HepG2 (cell line): ENCODE measurements at regions not wholly inside any gene's neighbourhood (a gene's known extent, or its start where the extent isn't known, plus 50 kb on each side); places are given as distances from the start of the nearest gene placed in this dataset.

Experiments
- ATAC-seq: fragments of 200-7000 bp; cut with Tn5 transposase; 3 replicates; pipeline ENCODE4 v1.9.1; 2020; ENCODE audit warnings: mild to moderate bottlenecking, moderate library complexity
- BruUV-seq: library from RNA; stranded (reverse); fragments of 400-500 nt; replicated peaks from 2 replicates; lab custom pipeline; 2021; lab: Mats Ljungman, UMichigan
- CTCF ChIA-PET: fragments of 300-600 bp; formaldehyde crosslinking; extraction: SDS; loops from one replicate; lab custom pipeline; 2021; ENCODE audit warnings: low total read pairs, inconsistent platforms, low intra/inter-chr PET ratio; lab: Yijun Ruan, JAX
- POLR2A ChIA-PET: fragments of 350-600 bp; sonication (Branson Sonifier 250); formaldehyde crosslinking; loops from one replicate; lab custom pipeline; 2020; ENCODE audit warnings: antibody characterized with exemption, inconsistent platforms; lab: Yijun Ruan, JAX
- DNase-seq: peaks from one replicate; pipeline ENCODE4 v3.0.0-alpha.2; 2015; ENCODE audit warnings: low spot score
- FAIRE-seq: peaks from 3 replicates; lab custom pipeline; 2011; peaks lifted over from hg19 to GRCh38; lab: Jason Lieb, UNC
- H2AFZ ChIP-seq: one replicate; pipeline ENCODE4 v1.6.1; 2011; ENCODE audit warnings: low read length, inconsistent platforms
- H3K27ac ChIP-seq: fragments of 300-600 bp; 3 replicates; pipeline ENCODE4 v1.8.0; 2011; ENCODE audit warnings: mixed run types, mild to moderate bottlenecking, mixed read lengths, low read length, inconsistent platforms; ENCODE audit not compliant: insufficient read depth; ENCODE audit errors: extremely low read length
- H3K27me3 ChIP-seq, 2 experiments: fragments of 200-600 bp in 1 of 2; 2 replicates in 1 of 2; 3 replicates in 1 of 2; pipeline versions ENCODE4 v1.6.0 to v1.8.0; 2011; ENCODE audit warnings: low read length in 2 of 2, mild to moderate bottlenecking in 2 of 2, moderate library complexity in 2 of 2, inconsistent platforms in 1 of 2; ENCODE audit not compliant: insufficient read depth in 2 of 2, control insufficient read depth in 1 of 2
- H3K36me3 ChIP-seq, 2 experiments: fragments of 200-600 bp in 1 of 2; replicated peaks in 1 of 2; 2 replicates in 1 of 2; 3 replicates in 1 of 2; pipeline versions ENCODE4 v1.5.1 to v1.8.0; 2011; ENCODE audit warnings: low read length in 2 of 2, inconsistent platforms in 1 of 2; ENCODE audit not compliant: insufficient read depth in 2 of 2, control insufficient read depth in 1 of 2
- H3K4me1 ChIP-seq: 2 replicates; pipeline ENCODE4 v1.5.1; 2012; ENCODE audit warnings: low read length, inconsistent platforms; ENCODE audit not compliant: insufficient read depth
- H3K4me2 ChIP-seq: 2 replicates; pipeline ENCODE4 v1.6.0; 2011; ENCODE audit warnings: low read depth, low read length, inconsistent platforms
- H3K4me3 ChIP-seq, 3 experiments: fragments of 200-600 bp in 1 of 3; sonication (generic), shearing (Covaris generic) in 1 of 3; replicated peaks in 1 of 3; 2 replicates each; pipeline ENCODE4 v1.5.1; 2011 to 2016; ENCODE audit warnings: low read length in 3 of 3, inconsistent platforms in 2 of 3, low read depth in 2 of 3, mild to moderate bottlenecking in 2 of 3, control low read depth in 1 of 3, mixed read lengths in 1 of 3; ENCODE audit not compliant: insufficient read depth in 1 of 3
- H3K79me2 ChIP-seq: one replicate; pipeline ENCODE4 v1.6.1; 2011; ENCODE audit warnings: low read length, inconsistent platforms; ENCODE audit not compliant: insufficient read depth
- H3K9ac ChIP-seq: 2 replicates; pipeline ENCODE4 v1.6.0; 2011; ENCODE audit warnings: mild to moderate bottlenecking, low read depth, low read length, inconsistent platforms; ENCODE audit not compliant: insufficient read depth
- H3K9me3 ChIP-seq: 2 replicates; pipeline ENCODE4 v1.5.1; 2012; ENCODE audit warnings: mild to moderate bottlenecking, low read length
- H4K20me1 ChIP-seq: 2 replicates; pipeline ENCODE4 v1.6.0; 2011; ENCODE audit warnings: inconsistent platforms, mild to moderate bottlenecking, low read length, moderate library complexity; ENCODE audit not compliant: insufficient read depth
- ATF7-NPFF ChIP-seq: sonication (generic); formaldehyde crosslinking; IDR thresholded peaks from 2 replicates; pipeline ENCODE4 v1.8.1; 2023; ENCODE audit warnings: mild to moderate bottlenecking, low read depth, missing genetic modification reagents, moderate library complexity
- FOXC1 ChIP-seq: sonication (generic); formaldehyde crosslinking; IDR thresholded peaks from 2 replicates; pipeline ENCODE4 v1.8.0; 2022; ENCODE audit warnings: mild to moderate bottlenecking, missing genetic modification reagents, borderline replicate concordance
- GZF1 ChIP-seq: sonication (generic); formaldehyde crosslinking; IDR thresholded peaks from 2 replicates; pipeline ENCODE4 v1.5.1; 2020; ENCODE audit warnings: mild to moderate bottlenecking, missing genetic modification reagents
- HMGA1 ChIP-seq: sonication (generic); formaldehyde crosslinking; conservative IDR thresholded peaks from 2 replicates; pipeline ENCODE4 v1.4.0; 2020; ENCODE audit warnings: missing genetic modification reagents
- MLX ChIP-seq: IDR thresholded peaks from 2 replicates; pipeline ENCODE4 v1.6.1; 2016
- NFKB2 ChIP-seq: sonication (generic); formaldehyde crosslinking; IDR thresholded peaks from 2 replicates; pipeline ENCODE4 v1.4.0; 2020; ENCODE audit warnings: missing genetic modification reagents, borderline replicate concordance
- SNAPC4 ChIP-seq: sonication (generic); formaldehyde crosslinking; IDR thresholded peaks from 2 replicates; pipeline ENCODE4 v1.4.0; 2020; ENCODE audit warnings: mild to moderate bottlenecking, missing genetic modification reagents
- TEAD2 ChIP-seq: sonication (generic); formaldehyde crosslinking; IDR thresholded peaks from 2 replicates; pipeline ENCODE4 v1.9.0; 2021; ENCODE audit warnings: missing genetic modification reagents
- TFE3 ChIP-seq: IDR thresholded peaks from 2 replicates; pipeline ENCODE4 v1.6.1; 2016
- TSC22D2 ChIP-seq: sonication (generic); formaldehyde crosslinking; IDR thresholded peaks from 2 replicates; pipeline ENCODE4 v1.5.1; 2020; ENCODE audit warnings: missing genetic modification reagents, mild to moderate bottlenecking, borderline replicate concordance
- ZFP90 ChIP-seq: sonication (generic); formaldehyde crosslinking; IDR thresholded peaks from 2 replicates; pipeline ENCODE4 v1.8.0; 2022; ENCODE audit warnings: missing genetic modification reagents, mild to moderate bottlenecking, inconsistent platforms, borderline replicate concordance
- ZFP91 ChIP-seq: sonication (generic); formaldehyde crosslinking; IDR thresholded peaks from 2 replicates; pipeline ENCODE4 v1.9.0; 2022; ENCODE audit warnings: missing genetic modification reagents, mild to moderate bottlenecking, borderline replicate concordance
- ZNF160 ChIP-seq: sonication (generic); formaldehyde crosslinking; IDR thresholded peaks from 2 replicates; pipeline ENCODE4 v1.8.0; 2022; ENCODE audit warnings: mild to moderate bottlenecking, inconsistent platforms, missing genetic modification reagents
- ZNF678 ChIP-seq: sonication (generic); formaldehyde crosslinking; IDR thresholded peaks from 2 replicates; pipeline ENCODE4 v1.4.0; 2020; ENCODE audit warnings: mild to moderate bottlenecking, missing genetic modification reagents
- ZNF720 ChIP-seq: sonication (generic); formaldehyde crosslinking; IDR thresholded peaks from 2 replicates; pipeline ENCODE4 v1.4.0; 2020; ENCODE audit warnings: missing genetic modification reagents
- ZNF775 ChIP-seq: sonication (generic); formaldehyde crosslinking; IDR thresholded peaks from 2 replicates; pipeline ENCODE4 v1.4.0; 2020; ENCODE audit warnings: missing genetic modification reagents, mild to moderate bottlenecking, moderate library complexity, borderline replicate concordance
- WGBS: methylation state at CpG from one replicate; pipeline ENCODE4 v1.1.6; 2017; ENCODE audit warnings: low lambda C conversion rate; 5-methylcytosine and 5-hydroxymethylcytosine counted together
- in situ Hi-C: cut with HindIII; loops from 2 replicates; pipeline ENCODE4 v1.10.0; 2017; ENCODE audit warnings: low pct_unique_long_range_greater_than_20kb; ENCODE audit not compliant: extremely low pct_ligation_motif_present
- intact Hi-C: fragments of 100-400 bp; cut with micrococcal nuclease; formaldehyde crosslinking; loops from one replicate; pipeline ENCODE4 v1.10.0; 2022; ENCODE audit not compliant: unreplicated experiment

- WGBS: 36% methylated on average over 3 of the region's 3 CpGs
- FAIRE-seq (no peak), ATAC-seq (no peak), DNase-seq (no peak)
- Histone ChIP-seq H4K20me1 (no peaks in the 10 kb centered on the region), H2AFZ (no peak overlapping the region), H3K36me3 (no peaks in the 10 kb centered on the region), H3K4me2 (no peak overlapping the region), H3K79me2 (no peaks in the 10 kb centered on the region), H3K27ac (no peak overlapping the region), H3K9ac (no peak overlapping the region), H3K4me3 (no peak overlapping the region), H3K4me1 (peaks cover 5% of the 10 kb centered on the region; the same call in 1 of the 2 replicates), H3K9me3 (peaks cover 7% of the 10 kb centered on the region), H3K27me3 (peaks cover 0 to 5% of the 10 kb centered on the region in 2 experiments; a peak in 1 of 5 replicates)
- BruUV-seq: no TSS peak
- POLR2A ChIA-PET: no interaction called here
- in situ Hi-C loops (loop anchor here (25.0 kb wide), 2 partner anchors 268 to 468 kb away; partner anchors contain the start of gene SLC45A2), intact Hi-C loops (no loop called here)
- CTCF ChIA-PET: no interaction called here
- no peak for TF ChIP-seq TEAD2 (CRISPR knock-in tag)
- no peak for TF ChIP-seq ZNF160 (CRISPR knock-in tag)
- TF ChIP-seq ZFP91: no peak
- no peak for TF ChIP-seq FOXC1 (CRISPR knock-in tag)
- TF ChIP-seq ZNF720 (CRISPR knock-in tag): no peak
- no peak for TF ChIP-seq NFKB2 (CRISPR knock-in tag)
- TF ChIP-seq HMGA1 (CRISPR knock-in tag): no peak
- no peak for TF ChIP-seq SNAPC4 (CRISPR knock-in tag)
- TF ChIP-seq TFE3 (CRISPR knock-in tag): no peak
- no peak for TF ChIP-seq TSC22D2 (CRISPR knock-in tag)
- TF ChIP-seq ZNF678: no peak
- no peak for TF ChIP-seq ZNF775 (CRISPR knock-in tag)
- no peak for TF ChIP-seq ZFP90
- TF ChIP-seq MLX (CRISPR knock-in tag): no peak
- no peak for TF ChIP-seq GZF1 (CRISPR knock-in tag)
- TF ChIP-seq ATF7-NPFF (CRISPR knock-in tag): no peak
Observed at GRCh38 chr5:34455098-34455497, 201.0 kb upstream of the RAI14 start.
